Right atrium auricular region (tissue), 2 donors: ENCODE measurements at regions not wholly inside any gene's neighbourhood (a gene's known extent, or its start where the extent isn't known, plus 50 kb on each side); places are given as distances from the start of the nearest gene placed in this dataset.

Experiments used
- DNase-seq: peaks from one replicate; pipeline ENCODE4 v3.0.0-alpha.2; 2019; ENCODE audit warnings: low spot score
- H3K27ac ChIP-seq, 2 donors: fragments of 200-600 bp; sonication (generic); 1 replicate in 1 of 2; 2 replicates in 1 of 2; pipeline ENCODE4 v1.5.1; 2016 to 2019
- H3K27me3 ChIP-seq, 2 donors: fragments of 200-600 bp; sonication (generic); one replicate each; pipeline versions ENCODE4 v1.5.1 to v1.6.0; 2017 to 2019
- H3K36me3 ChIP-seq: fragments of 200-600 bp; sonication (generic); one replicate; pipeline ENCODE4 v1.5.1; 2016
- H3K4me1 ChIP-seq, 2 donors: fragments of 200-600 bp; sonication (generic); one replicate each; pipeline versions ENCODE4 v1.5.1 to v1.6.0; 2017 to 2019
- H3K4me3 ChIP-seq, 2 donors: fragments of 200-600 bp; sonication (generic); 1 replicate in 1 of 2; 2 replicates in 1 of 2; pipeline ENCODE4 v1.5.1; 2017 to 2019; ENCODE audit warnings: mild to moderate bottlenecking in 1 of 2, moderate library complexity in 1 of 2
- H3K9me3 ChIP-seq, 2 donors: fragments of 200-600 bp; sonication (generic); one replicate each; pipeline ENCODE4 v1.5.1; 2019
- TF ChIP-seq, protein P1 (sequence below), 2 donors: fragments of 200-600 bp; sonication (generic); IDR thresholded peaks; one replicate each; pipeline ENCODE4 v1.5.1; 2019; ENCODE audit warnings: antibody characterized with exemption in 2 of 2

DNA sequence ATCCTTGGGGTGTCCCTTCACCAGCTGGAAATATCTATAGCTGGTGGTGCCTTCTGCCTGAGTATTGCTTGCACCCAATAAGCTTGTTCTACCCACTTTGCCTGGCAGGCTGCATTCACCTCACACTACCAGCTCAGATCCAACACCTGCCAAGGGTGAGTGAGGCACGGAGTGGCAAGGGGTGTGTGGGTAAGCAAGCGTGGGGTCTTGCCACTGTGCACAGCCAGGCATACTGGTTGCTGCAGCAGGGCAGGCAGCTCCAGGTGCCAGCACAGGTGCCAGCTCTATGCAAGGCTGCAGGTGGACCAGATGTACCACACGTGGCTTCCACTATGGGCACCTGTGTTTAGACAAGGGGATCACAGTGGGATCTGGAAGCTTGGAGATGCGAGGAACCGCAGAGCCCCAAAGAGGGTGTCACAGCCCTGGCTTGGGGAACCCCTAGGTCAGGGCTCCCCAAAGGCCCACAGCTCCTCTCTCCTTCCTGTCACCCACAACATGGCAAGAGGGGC lies 167.7 kb upstream of the MRPS30 start:
- DNase-seq, result no peak
- no peak overlapping the region for H3K4me3 ChIP-seq
- no peak overlapping the region for H3K27ac ChIP-seq
- H3K36me3 ChIP-seq, result no peaks in the 10 kb centered on the region
- no peaks in the 10 kb centered on the region for H3K4me1 ChIP-seq
- TF ChIP-seq, protein P1, sequence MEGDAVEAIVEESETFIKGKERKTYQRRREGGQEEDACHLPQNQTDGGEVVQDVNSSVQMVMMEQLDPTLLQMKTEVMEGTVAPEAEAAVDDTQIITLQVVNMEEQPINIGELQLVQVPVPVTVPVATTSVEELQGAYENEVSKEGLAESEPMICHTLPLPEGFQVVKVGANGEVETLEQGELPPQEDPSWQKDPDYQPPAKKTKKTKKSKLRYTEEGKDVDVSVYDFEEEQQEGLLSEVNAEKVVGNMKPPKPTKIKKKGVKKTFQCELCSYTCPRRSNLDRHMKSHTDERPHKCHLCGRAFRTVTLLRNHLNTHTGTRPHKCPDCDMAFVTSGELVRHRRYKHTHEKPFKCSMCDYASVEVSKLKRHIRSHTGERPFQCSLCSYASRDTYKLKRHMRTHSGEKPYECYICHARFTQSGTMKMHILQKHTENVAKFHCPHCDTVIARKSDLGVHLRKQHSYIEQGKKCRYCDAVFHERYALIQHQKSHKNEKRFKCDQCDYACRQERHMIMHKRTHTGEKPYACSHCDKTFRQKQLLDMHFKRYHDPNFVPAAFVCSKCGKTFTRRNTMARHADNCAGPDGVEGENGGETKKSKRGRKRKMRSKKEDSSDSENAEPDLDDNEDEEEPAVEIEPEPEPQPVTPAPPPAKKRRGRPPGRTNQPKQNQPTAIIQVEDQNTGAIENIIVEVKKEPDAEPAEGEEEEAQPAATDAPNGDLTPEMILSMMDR (IDR thresholded peaks at IDR 0.05), result no peak
- no peaks in the 10 kb centered on the region for H3K9me3 ChIP-seq
- no peaks in the 10 kb centered on the region for H3K27me3 ChIP-seq

- H3K27me3 ChIP-seq, result no peaks in the 10 kb centered on the region
- H3K4me1 ChIP-seq, result no peaks in the 10 kb centered on the region
- TF ChIP-seq, protein P1 (IDR thresholded peaks at IDR 0.05), result no peak
- no peak for DNase-seq
- H3K4me3 ChIP-seq, result no peak overlapping the region
- no peak overlapping the region for H3K27ac ChIP-seq
- H3K36me3 ChIP-seq, result no peaks in the 10 kb centered on the region
- H3K9me3 ChIP-seq, result no peaks in the 10 kb centered on the region
These were observed 170.6 kb upstream of the MRPS30 start for GRCh38 chr5:44637916-44638869.

DNA sequence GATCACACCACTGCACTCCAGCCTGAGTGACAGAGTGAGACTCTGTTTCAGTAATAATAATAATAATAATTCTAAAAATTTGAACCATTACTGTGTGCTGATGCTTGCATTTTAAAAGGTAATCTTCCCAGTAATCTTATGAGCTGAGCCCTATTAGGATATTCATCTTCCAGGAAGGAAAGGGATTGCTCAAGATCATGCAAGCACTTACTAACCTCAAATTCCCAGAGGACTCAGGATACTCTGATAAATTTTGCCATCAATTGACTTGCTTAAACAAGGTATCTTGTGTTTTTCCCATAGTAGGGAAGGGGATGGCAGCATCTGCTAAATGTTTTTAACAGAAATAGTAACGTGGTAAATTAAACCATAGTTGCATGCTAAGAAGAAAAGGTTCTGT lies 176.4 kb upstream of the MRPS30 start:
- no peaks in the 10 kb centered on the region for H3K27me3 ChIP-seq
- TF ChIP-seq, protein P1 (IDR thresholded peaks at IDR 0.05), result no peak
- no peaks in the 10 kb centered on the region for H3K36me3 ChIP-seq
- H3K9me3 ChIP-seq, result no peaks in the 10 kb centered on the region
- no peaks in the 10 kb centered on the region for H3K4me1 ChIP-seq
- H3K27ac ChIP-seq, result no peak overlapping the region
- H3K4me3 ChIP-seq, result no peak overlapping the region
- DNase-seq, result no peak

GRCh38 chr5:44626846-44627245 lies 181.9 kb upstream of the MRPS30 start:
- H3K4me3 ChIP-seq, result no peak overlapping the region
- no peaks in the 10 kb centered on the region for H3K27me3 ChIP-seq
- TF ChIP-seq, protein P1 (IDR thresholded peaks at IDR 0.05), result no peak
- H3K4me1 ChIP-seq, result no peaks in the 10 kb centered on the region
- DNase-seq, result no peak
- no peaks in the 10 kb centered on the region for H3K9me3 ChIP-seq
- no peaks in the 10 kb centered on the region for H3K36me3 ChIP-seq
- no peak overlapping the region for H3K27ac ChIP-seq

GRCh38 chr5:44622331-44622730 lies 186.4 kb upstream of the MRPS30 start:
- Histone ChIP-seq H3K4me3 (no peak overlapping the region), H3K27me3 (no peaks in the 10 kb centered on the region), H3K9me3 (no peaks in the 10 kb centered on the region), H3K27ac (no peak overlapping the region), H3K36me3 (no peaks in the 10 kb centered on the region), H3K4me1 (no peaks in the 10 kb centered on the region)
- TF ChIP-seq, protein P1 (IDR thresholded peaks at IDR 0.05), result no peak
- no peak for DNase-seq
